K562 (cell line): ENCODE measurements at regions not wholly inside any gene's neighbourhood (a gene's known extent, or its start where the extent isn't known, plus 50 kb on each side); places are given as distances from the start of the nearest gene placed in this dataset.

Experiments used
- BCL6 ChIP-seq: fragments of 250-450 bp; sonication (Bioruptor Pico); IDR thresholded peaks from 2 replicates; pipeline ENCODE4 v1.4.0; 2020
- CBX5 ChIP-seq: IDR thresholded peaks from 2 replicates; pipeline ENCODE4 v1.6.1; 2014; ENCODE audit warnings: low read depth, borderline replicate concordance
- CREBBP ChIP-seq: IDR thresholded peaks from one replicate; pipeline ENCODE4 v1.6.1; 2012; ENCODE audit warnings: low read depth, mild to moderate bottlenecking, control low read depth, inconsistent platforms, low read length
- ELF2 ChIP-seq: fragments of 250-450 bp; sonication (Bioruptor Pico); IDR thresholded peaks from 2 replicates; pipeline ENCODE4 v1.5.0; 2021; ENCODE audit warnings: mild to moderate bottlenecking
- GTF2F1 ChIP-seq: IDR thresholded peaks from 2 replicates; pipeline ENCODE4 v1.6.1; 2011; ENCODE audit warnings: low read depth, low read length, improper control_type of control experiment
- HSF4 ChIP-seq: fragments of 250-450 bp; sonication (Bioruptor Pico); IDR thresholded peaks from 2 replicates; pipeline ENCODE4 v2.1.2; 2022; ENCODE audit warnings: mild to moderate bottlenecking, moderate library complexity, borderline replicate concordance
- MAZ ChIP-seq, 2 experiments: fragments of 450-650 bp in 1 of 2; sonication (generic) in 1 of 2; formaldehyde crosslinking; IDR thresholded peaks in 1 of 2; conservative IDR thresholded peaks in 1 of 2; 2 replicates each; pipeline versions ENCODE4 v1.4.0 to v1.5.0; 2020; ENCODE audit warnings: mild to moderate bottlenecking in 1 of 2, missing genetic modification reagents in 1 of 2
- MCM2 ChIP-seq: fragments of 450-650 bp; IDR thresholded peaks from 2 replicates; pipeline ENCODE4 v1.6.1; 2017; ENCODE audit warnings: low read depth, mild to moderate bottlenecking
- RAD21 ChIP-seq, 2 experiments: fragments of 250-450 bp in 1 of 2; fragments of 450-650 bp in 1 of 2; sonication (Bioruptor Pico) in 1 of 2; formaldehyde crosslinking in 1 of 2; IDR thresholded peaks in 1 of 2; conservative IDR thresholded peaks in 1 of 2; 2 replicates each; pipeline versions ENCODE4 v1.4.0 to v1.8.0; 2020 to 2022; ENCODE audit warnings: mild to moderate bottlenecking in 2 of 2, moderate library complexity in 1 of 2
- RBBP5 ChIP-seq: fragments of 200-600 bp; sonication (generic); IDR thresholded peaks from 2 replicates; pipeline ENCODE4 v1.6.1; 2012; ENCODE audit warnings: borderline replicate concordance, mild to moderate bottlenecking, low read length, control low read depth, inconsistent platforms; ENCODE audit not compliant: insufficient read depth, poor library complexity, severe bottlenecking
- ZKSCAN8 ChIP-seq: fragments of 200-800 bp; sonication (Bioruptor generic); IDR thresholded peaks from 2 replicates; pipeline ENCODE4 v1.6.1; 2016; ENCODE audit warnings: missing genetic modification characterization, missing compliant biosample characterization
- ZNF431 ChIP-seq: sonication (generic); formaldehyde crosslinking; IDR thresholded peaks from 2 replicates; pipeline ENCODE4 v1.8.0; 2022; ENCODE audit warnings: mild to moderate bottlenecking, missing genetic modification reagents
- ZNF75A ChIP-seq: fragments of 450-650 bp; formaldehyde crosslinking; IDR thresholded peaks from 2 replicates; pipeline ENCODE4 v1.4.0; 2020; ENCODE audit warnings: mild to moderate bottlenecking
- ZNF766 ChIP-seq: fragments of 200-800 bp; sonication (Bioruptor generic); conservative IDR thresholded peaks from 2 replicates; pipeline ENCODE4 v1.6.1; 2016; ENCODE audit warnings: missing genetic modification characterization, missing compliant biosample characterization
- ZNF778 ChIP-seq: fragments of 450-650 bp; formaldehyde crosslinking; IDR thresholded peaks from 2 replicates; pipeline ENCODE4 v1.4.0; 2020; ENCODE audit warnings: mild to moderate bottlenecking, moderate library complexity
- TF ChIP-seq, protein P1 (sequence below): fragments of 250-450 bp; sonication (Bioruptor Pico); IDR thresholded peaks from 2 replicates; pipeline ENCODE4 v1.4.0; 2020
- TF ChIP-seq, protein P2 (sequence below): fragments of 450-650 bp; IDR thresholded peaks from 2 replicates; pipeline ENCODE4 v1.6.1; 2016; ENCODE audit warnings: borderline replicate concordance
- TF ChIP-seq, protein P3 (sequence below), 3 experiments: IDR thresholded peaks in 2 of 3; conservative IDR thresholded peaks in 1 of 3; 2 replicates each; pipeline ENCODE4 v1.5.1; 2011 to 2012; ENCODE audit warnings: low read length in 3 of 3, mild to moderate bottlenecking in 3 of 3, control low read depth in 2 of 3, improper control_type of control experiment in 1 of 3, inconsistent platforms in 1 of 3, low read depth in 1 of 3, mixed read lengths in 1 of 3, moderate library complexity in 1 of 3; ENCODE audit not compliant: insufficient read depth in 2 of 3

DNA sequence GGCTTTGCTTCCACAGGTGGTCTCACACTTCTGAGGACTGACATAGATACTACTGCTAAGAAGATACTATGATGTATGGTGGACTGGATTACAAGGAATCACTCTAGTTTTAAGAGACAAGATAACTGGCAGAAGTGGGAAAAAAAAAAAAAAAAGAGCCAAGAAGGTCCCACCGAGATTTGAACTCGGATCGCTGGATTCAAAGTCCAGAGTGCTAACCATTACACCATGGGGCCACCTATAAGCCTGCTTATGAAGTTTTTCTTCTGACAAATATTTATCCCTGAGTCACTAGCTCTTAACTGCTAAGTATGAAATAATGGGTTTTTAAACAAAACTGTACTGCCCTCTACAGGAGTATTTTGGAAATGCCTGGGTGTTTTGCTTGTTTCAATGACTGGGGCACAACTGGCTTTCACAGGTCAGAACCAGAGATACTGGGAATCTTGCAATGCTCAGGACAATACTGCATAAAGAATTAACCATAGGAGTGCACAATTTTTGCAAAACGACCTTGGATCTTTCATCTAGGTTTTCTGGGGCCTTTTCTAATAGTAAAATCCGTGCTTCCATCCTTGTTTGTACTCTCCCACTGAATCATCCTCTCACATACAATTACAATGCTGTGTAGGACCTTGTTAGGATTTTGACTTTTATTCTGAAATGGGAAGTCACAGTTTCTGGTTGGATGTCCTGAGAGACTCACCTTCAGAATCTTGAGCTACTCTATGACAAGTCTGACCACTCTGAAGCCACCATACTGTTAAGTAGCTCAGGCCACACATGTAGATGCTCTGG is 116.3 kb downstream of the OR2B2 start (continued):
- TF ChIP-seq ZNF778 (CRISPR knock-in tag) (no peak), GTF2F1 (no peak), HSF4 (CRISPR knock-in tag) (no peak), MCM2 (no peak), CBX5 (no peak), RAD21 (CRISPR knock-in tag; conservative IDR thresholded peaks at IDR 0.05 in 1 of 2, IDR thresholded peaks at IDR 0.05 in 1 of 2) (peak; percentile 82 to 89), ZNF75A (CRISPR knock-in tag) (no peak), BCL6 (no peak), ELF2 (CRISPR knock-in tag) (no peak), ZNF431 (CRISPR knock-in tag) (no peak), ZNF766 (CRISPR knock-in tag) (no peak), CREBBP (no peak), RBBP5 (no peak), MAZ (CRISPR knock-in tag; conservative IDR thresholded peaks at IDR 0.05 in 1 of 2, IDR thresholded peaks at IDR 0.05 in 1 of 2) (0 out of 4 replicates have a peak, but pooled peaks of 1 of the 2 experiments have one; percentile 33), ZKSCAN8 (CRISPR knock-in tag) (no peak)
- TF ChIP-seq, protein P1, sequence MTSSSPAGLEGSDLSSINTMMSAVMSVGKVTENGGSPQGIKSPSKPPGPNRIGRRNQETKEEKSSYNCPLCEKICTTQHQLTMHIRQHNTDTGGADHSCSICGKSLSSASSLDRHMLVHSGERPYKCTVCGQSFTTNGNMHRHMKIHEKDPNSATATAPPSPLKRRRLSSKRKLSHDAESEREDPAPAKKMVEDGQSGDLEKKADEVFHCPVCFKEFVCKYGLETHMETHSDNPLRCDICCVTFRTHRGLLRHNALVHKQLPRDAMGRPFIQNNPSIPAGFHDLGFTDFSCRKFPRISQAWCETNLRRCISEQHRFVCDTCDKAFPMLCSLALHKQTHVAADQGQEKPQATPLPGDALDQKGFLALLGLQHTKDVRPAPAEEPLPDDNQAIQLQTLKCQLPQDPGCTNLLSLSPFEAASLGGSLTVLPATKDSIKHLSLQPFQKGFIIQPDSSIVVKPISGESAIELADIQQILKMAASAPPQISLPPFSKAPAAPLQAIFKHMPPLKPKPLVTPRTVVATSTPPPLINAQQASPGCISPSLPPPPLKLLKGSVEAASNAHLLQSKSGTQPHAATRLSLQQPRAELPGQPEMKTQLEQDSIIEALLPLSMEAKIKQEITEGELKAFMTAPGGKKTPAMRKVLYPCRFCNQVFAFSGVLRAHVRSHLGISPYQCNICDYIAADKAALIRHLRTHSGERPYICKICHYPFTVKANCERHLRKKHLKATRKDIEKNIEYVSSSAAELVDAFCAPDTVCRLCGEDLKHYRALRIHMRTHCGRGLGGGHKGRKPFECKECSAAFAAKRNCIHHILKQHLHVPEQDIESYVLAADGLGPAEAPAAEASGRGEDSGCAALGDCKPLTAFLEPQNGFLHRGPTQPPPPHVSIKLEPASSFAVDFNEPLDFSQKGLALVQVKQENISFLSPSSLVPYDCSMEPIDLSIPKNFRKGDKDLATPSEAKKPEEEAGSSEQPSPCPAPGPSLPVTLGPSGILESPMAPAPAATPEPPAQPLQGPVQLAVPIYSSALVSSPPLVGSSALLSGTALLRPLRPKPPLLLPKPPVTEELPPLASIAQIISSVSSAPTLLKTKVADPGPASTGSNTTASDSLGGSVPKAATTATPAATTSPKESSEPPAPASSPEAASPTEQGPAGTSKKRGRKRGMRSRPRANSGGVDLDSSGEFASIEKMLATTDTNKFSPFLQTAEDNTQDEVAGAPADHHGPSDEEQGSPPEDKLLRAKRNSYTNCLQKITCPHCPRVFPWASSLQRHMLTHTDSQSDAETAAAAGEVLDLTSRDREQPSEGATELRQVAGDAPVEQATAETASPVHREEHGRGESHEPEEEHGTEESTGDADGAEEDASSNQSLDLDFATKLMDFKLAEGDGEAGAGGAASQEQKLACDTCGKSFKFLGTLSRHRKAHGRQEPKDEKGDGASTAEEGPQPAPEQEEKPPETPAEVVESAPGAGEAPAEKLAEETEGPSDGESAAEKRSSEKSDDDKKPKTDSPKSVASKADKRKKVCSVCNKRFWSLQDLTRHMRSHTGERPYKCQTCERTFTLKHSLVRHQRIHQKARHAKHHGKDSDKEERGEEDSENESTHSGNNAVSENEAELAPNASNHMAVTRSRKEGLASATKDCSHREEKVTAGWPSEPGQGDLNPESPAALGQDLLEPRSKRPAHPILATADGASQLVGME = no peak
- TF ChIP-seq, protein P2, sequence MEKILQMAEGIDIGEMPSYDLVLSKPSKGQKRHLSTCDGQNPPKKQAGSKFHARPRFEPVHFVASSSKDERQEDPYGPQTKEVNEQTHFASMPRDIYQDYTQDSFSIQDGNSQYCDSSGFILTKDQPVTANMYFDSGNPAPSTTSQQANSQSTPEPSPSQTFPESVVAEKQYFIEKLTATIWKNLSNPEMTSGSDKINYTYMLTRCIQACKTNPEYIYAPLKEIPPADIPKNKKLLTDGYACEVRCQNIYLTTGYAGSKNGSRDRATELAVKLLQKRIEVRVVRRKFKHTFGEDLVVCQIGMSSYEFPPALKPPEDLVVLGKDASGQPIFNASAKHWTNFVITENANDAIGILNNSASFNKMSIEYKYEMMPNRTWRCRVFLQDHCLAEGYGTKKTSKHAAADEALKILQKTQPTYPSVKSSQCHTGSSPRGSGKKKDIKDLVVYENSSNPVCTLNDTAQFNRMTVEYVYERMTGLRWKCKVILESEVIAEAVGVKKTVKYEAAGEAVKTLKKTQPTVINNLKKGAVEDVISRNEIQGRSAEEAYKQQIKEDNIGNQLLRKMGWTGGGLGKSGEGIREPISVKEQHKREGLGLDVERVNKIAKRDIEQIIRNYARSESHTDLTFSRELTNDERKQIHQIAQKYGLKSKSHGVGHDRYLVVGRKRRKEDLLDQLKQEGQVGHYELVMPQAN = no peak
- TF ChIP-seq, protein P3, sequence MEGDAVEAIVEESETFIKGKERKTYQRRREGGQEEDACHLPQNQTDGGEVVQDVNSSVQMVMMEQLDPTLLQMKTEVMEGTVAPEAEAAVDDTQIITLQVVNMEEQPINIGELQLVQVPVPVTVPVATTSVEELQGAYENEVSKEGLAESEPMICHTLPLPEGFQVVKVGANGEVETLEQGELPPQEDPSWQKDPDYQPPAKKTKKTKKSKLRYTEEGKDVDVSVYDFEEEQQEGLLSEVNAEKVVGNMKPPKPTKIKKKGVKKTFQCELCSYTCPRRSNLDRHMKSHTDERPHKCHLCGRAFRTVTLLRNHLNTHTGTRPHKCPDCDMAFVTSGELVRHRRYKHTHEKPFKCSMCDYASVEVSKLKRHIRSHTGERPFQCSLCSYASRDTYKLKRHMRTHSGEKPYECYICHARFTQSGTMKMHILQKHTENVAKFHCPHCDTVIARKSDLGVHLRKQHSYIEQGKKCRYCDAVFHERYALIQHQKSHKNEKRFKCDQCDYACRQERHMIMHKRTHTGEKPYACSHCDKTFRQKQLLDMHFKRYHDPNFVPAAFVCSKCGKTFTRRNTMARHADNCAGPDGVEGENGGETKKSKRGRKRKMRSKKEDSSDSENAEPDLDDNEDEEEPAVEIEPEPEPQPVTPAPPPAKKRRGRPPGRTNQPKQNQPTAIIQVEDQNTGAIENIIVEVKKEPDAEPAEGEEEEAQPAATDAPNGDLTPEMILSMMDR (IDR thresholded peaks at IDR 0.05 in 2 of 3, conservative IDR thresholded peaks at IDR 0.05 in 1 of 3; ENCODE audit: insufficient read depth in 2 of 3, low read depth in 1 of 3, low read length in 3 of 3) = peak; percentile 70 to 95 (median 88); a peak in 5 of 6 replicates
